PC-9 (cell line): ENCODE measurements at regions not wholly inside any gene's neighbourhood (a gene's known extent, or its start where the extent isn't known, plus 50 kb on each side); places are given as distances from the start of the nearest gene placed in this dataset.

Source experiments
- BruUV-seq: library from RNA; stranded (reverse); fragments of 400-500 nt; replicated peaks from 2 replicates; lab custom pipeline; 2021; lab: Mats Ljungman, UMichigan
- CTCF ChIA-PET: fragments of 300-600 bp; sonication (Branson Sonifier 250); formaldehyde crosslinking; loops from one replicate; lab custom pipeline; 2022; ENCODE audit warnings: antibody characterized with exemption; lab: Charles Lee
- POLR2A ChIA-PET: fragments of 300-600 bp; sonication (Branson Sonifier 250); formaldehyde crosslinking; loops from one replicate; lab custom pipeline; 2022; ENCODE audit warnings: antibody characterized with exemption; ENCODE audit not compliant: unreplicated experiment; lab: Charles Lee
- DNase-seq, 2 experiments: peaks; one replicate each; pipeline versions ENCODE4 v3.0.0 to v3.0.0-alpha.2; 2015 to 2022; ENCODE audit warnings: mixed read lengths in 1 of 2
- H2AFZ ChIP-seq: fragments of 200-600 bp; sonication (generic); 2 replicates; pipeline ENCODE4 v1.8.1; 2017; ENCODE audit warnings: antibody characterized with exemption
- H3F3A ChIP-seq: fragments of 200-600 bp; sonication (generic); 2 replicates; pipeline ENCODE4 v1.8.1; 2017; ENCODE audit warnings: antibody characterized with exemption, mild to moderate bottlenecking, low read depth; ENCODE audit not compliant: insufficient read depth
- H3K27ac ChIP-seq: fragments of 200-600 bp; sonication (generic); 2 replicates; pipeline ENCODE4 v1.6.1; 2016; ENCODE audit warnings: mixed run types
- H3K27me3 ChIP-seq: fragments of 200-600 bp; sonication (generic); 2 replicates; pipeline ENCODE4 v1.6.1; 2016; ENCODE audit warnings: low read depth, mixed run types; ENCODE audit not compliant: insufficient read depth
- H3K36me3 ChIP-seq: fragments of 200-600 bp; sonication (generic); 2 replicates; pipeline ENCODE4 v1.6.1; 2016; ENCODE audit warnings: low read depth, mixed run types
- H3K4me1 ChIP-seq: fragments of 200-600 bp; sonication (generic); replicated peaks from 2 replicates; pipeline ENCODE4 v1.6.1; 2016; ENCODE audit warnings: mixed run types; ENCODE audit not compliant: insufficient read depth
- H3K4me2 ChIP-seq: fragments of 200-600 bp; sonication (generic); 2 replicates; pipeline ENCODE4 v1.6.1; 2017; ENCODE audit warnings: mixed run types
- H3K4me3 ChIP-seq: fragments of 200-600 bp; sonication (generic); 2 replicates; pipeline ENCODE4 v1.6.1; 2016; ENCODE audit warnings: mixed run types
- H3K79me2 ChIP-seq: fragments of 200-600 bp; sonication (generic); 2 replicates; pipeline ENCODE4 v1.6.1; 2017; ENCODE audit warnings: low read depth, mixed run types
- H3K9me2 ChIP-seq: fragments of 200-600 bp; sonication (generic); 2 replicates; pipeline ENCODE4 v1.8.1; 2017; ENCODE audit warnings: mild to moderate bottlenecking; ENCODE audit not compliant: insufficient read depth
- H3K9me3 ChIP-seq: fragments of 200-600 bp; sonication (generic); 2 replicates; pipeline ENCODE4 v1.8.1; 2016; ENCODE audit warnings: low read depth; ENCODE audit not compliant: insufficient read depth
- H4K20me1 ChIP-seq: fragments of 200-600 bp; sonication (generic); 2 replicates; pipeline ENCODE4 v1.8.1; 2017; ENCODE audit not compliant: insufficient read depth
- EZH2 ChIP-seq: fragments of 200-600 bp; sonication (generic); IDR thresholded peaks from 2 replicates; pipeline ENCODE4 v1.8.0; 2017; ENCODE audit warnings: antibody characterized with exemption, low read depth
- intact Hi-C: fragments of 100-400 bp; cut with micrococcal nuclease; formaldehyde crosslinking; loops from one replicate; pipeline ENCODE4 v1.10.0; 2022; ENCODE audit not compliant: unreplicated experiment
- TF ChIP-seq, protein P1 (sequence below): fragments of 200-600 bp; sonication (generic); conservative IDR thresholded peaks from 2 replicates; pipeline ENCODE4 v1.6.1; 2017; ENCODE audit warnings: mixed run types, antibody characterized with exemption, mild to moderate bottlenecking, moderate library complexity

- peaks cover 31% of the 10 kb centered on the region for H3K79me2 ChIP-seq
- H3K4me3 ChIP-seq = peak overlapping the region; percentile 73; the same call in 1 of the 2 replicates
- no peak for DNase-seq
- peaks cover 22% of the 10 kb centered on the region for H3K4me1 ChIP-seq
- no peak overlapping the region for H2AFZ ChIP-seq
- H4K20me1 ChIP-seq = peaks cover 22% of the 10 kb centered on the region
- TF ChIP-seq, protein P1, sequence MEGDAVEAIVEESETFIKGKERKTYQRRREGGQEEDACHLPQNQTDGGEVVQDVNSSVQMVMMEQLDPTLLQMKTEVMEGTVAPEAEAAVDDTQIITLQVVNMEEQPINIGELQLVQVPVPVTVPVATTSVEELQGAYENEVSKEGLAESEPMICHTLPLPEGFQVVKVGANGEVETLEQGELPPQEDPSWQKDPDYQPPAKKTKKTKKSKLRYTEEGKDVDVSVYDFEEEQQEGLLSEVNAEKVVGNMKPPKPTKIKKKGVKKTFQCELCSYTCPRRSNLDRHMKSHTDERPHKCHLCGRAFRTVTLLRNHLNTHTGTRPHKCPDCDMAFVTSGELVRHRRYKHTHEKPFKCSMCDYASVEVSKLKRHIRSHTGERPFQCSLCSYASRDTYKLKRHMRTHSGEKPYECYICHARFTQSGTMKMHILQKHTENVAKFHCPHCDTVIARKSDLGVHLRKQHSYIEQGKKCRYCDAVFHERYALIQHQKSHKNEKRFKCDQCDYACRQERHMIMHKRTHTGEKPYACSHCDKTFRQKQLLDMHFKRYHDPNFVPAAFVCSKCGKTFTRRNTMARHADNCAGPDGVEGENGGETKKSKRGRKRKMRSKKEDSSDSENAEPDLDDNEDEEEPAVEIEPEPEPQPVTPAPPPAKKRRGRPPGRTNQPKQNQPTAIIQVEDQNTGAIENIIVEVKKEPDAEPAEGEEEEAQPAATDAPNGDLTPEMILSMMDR = no peak
- H3K9me2 ChIP-seq = no peaks in the 10 kb centered on the region
- 0 out of 2 replicates have a peak overlapping the region, but pooled peaks have one; percentile 26 for H3K27ac ChIP-seq
- no peaks in the 10 kb centered on the region for H3K9me3 ChIP-seq
- no peaks in the 10 kb centered on the region for H3K27me3 ChIP-seq
- BruUV-seq = no TSS peak
- H3F3A ChIP-seq = peaks cover 5% of the 10 kb centered on the region; the same call in 1 of the 2 replicates
- intact Hi-C loops = loop anchor here (2.0 to 10.0 kb wide), 2 partner anchors 76 to 202 kb away; no protein-coding TSS in a partner anchor
- peak overlapping the region; percentile 77 for H3K4me2 ChIP-seq
- CTCF ChIA-PET = no interaction called here
- H3K36me3 ChIP-seq = no peaks in the 10 kb centered on the region
- POLR2A ChIA-PET = interaction anchor here (0.5 kb wide), 1 partner anchor 263 kb away, joined by 5 read pairs; no protein-coding TSS in a partner anchor
Measured at GRCh38 chr10:29737074-29737593, 102.4 kb upstream of the SVIL start.

DNA sequence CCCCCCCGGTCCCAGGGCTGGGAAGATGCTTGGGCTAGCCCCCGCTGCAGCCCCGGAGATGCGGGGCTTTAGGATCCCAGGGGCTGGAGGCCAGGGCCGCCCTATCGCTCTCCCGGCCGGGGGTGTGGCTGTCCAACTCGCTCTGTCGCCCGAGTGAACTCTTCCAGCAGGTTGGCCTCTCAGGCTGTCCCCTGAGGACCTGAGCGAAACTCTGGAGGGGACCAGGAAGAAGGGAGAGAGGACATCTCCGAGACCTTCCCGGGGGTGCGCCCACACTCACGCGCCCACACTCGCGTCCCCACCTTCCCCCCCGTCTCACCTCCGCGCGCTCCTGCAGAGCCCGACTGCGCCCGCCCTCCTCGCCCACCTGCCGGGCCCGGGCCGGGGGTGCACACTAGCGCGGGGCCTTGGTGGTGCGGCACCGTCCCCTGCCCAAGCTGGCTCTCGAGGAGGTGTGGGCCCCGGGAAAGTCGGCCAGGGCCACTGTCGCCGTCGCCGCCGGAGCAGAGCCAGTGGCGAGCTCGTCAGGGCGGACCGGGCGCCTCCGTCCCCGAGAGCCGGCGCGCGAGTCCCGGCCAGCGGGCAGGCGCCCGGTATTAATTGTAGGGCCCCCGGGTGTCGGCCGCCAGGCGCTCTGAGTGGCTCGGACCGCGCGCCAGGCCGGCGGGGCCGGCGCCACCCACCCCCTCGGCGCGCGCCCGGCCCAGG is 101.7 kb upstream of the SVIL start:
- Histone ChIP-seq H3K27ac (peak overlapping the region; percentile 93), H3K4me2 (peak overlapping the region; percentile 79), H3K9me3 (no peaks in the 10 kb centered on the region), H3F3A (peaks cover 5% of the 10 kb centered on the region; the same call in 1 of the 2 replicates), H2AFZ (peak overlapping the region; percentile 66), H3K9me2 (no peaks in the 10 kb centered on the region), H4K20me1 (peaks cover 22% of the 10 kb centered on the region), H3K36me3 (no peaks in the 10 kb centered on the region), H3K4me3 (peak overlapping the region; percentile 73), H3K79me2 (peaks cover 37% of the 10 kb centered on the region), H3K4me1 (peaks cover 22% of the 10 kb centered on the region), H3K27me3 (no peaks in the 10 kb centered on the region)
- ChIA-PET POLR2A (interaction anchor here (0.5 to 0.6 kb wide), 3 partner anchors 119 to 693 kb away, joined by 4 to 6 read pairs (median 5); no protein-coding TSS in a partner anchor), CTCF (interaction anchor here (0.6 to 1.0 kb wide), 2 partner anchors 22 to 68 kb away, joined by 3 to 4 read pairs; no protein-coding TSS in a partner anchor)
- TF ChIP-seq, protein P1 = no peak
- no peak for TF ChIP-seq EZH2
- peak; percentile 69 to 75 for DNase-seq
- TSS peak; percentile 51 for BruUV-seq
- intact Hi-C loops = loop anchor here (1.0 to 10.0 kb wide), 7 partner anchors 48 to 262 kb away; no protein-coding TSS in a partner anchor

- Histone ChIP-seq H4K20me1 (peaks cover 26% of the 10 kb centered on the region), H3K27ac (peak overlapping the region; percentile 93), H3K27me3 (no peaks in the 10 kb centered on the region), H2AFZ (peak overlapping the region; percentile 66), H3K4me1 (peaks cover 22% of the 10 kb centered on the region), H3K79me2 (peaks cover 44% of the 10 kb centered on the region), H3K4me2 (peak overlapping the region; percentile 87), H3K9me3 (no peaks in the 10 kb centered on the region), H3K9me2 (no peaks in the 10 kb centered on the region), H3K4me3 (peak overlapping the region; percentile 73), H3K36me3 (peaks cover 5% of the 10 kb centered on the region; the same call in 1 of the 2 replicates), H3F3A (peaks cover 5% of the 10 kb centered on the region; the same call in 1 of the 2 replicates)
- POLR2A ChIA-PET = interaction anchor here (0.6 kb wide), 2 partner anchors 125 to 694 kb away, joined by 3 to 4 read pairs; no protein-coding TSS in a partner anchor
- intact Hi-C loops = loop anchor here (1.0 to 10.0 kb wide), 10 partner anchors 49 to 267 kb away; no protein-coding TSS in a partner anchor
- peak; percentile 64 to 97 for DNase-seq
- TSS peak; percentile 6 for BruUV-seq
- TF ChIP-seq, protein P1 = peak; percentile 84
- no peak for TF ChIP-seq EZH2
- CTCF ChIA-PET = interaction anchor here (0.6 to 1.0 kb wide), 2 partner anchors 22 to 68 kb away, joined by 3 to 4 read pairs; no protein-coding TSS in a partner anchor
Measured at GRCh38 chr10:29735628-29736365, 101.0 kb upstream of the SVIL start.
